Stimulated activated CD4-positive, alpha-beta T cell treated with anti-CD3 and anti-CD28 coated beads, Interleukin-12 subunit alpha, Interleukin-12 subunit beta, amount 100 ng/mL, for 48 hours (primary cell): ENCODE measurements at regions not wholly inside any gene's neighbourhood (a gene's known extent, or its start where the extent isn't known, plus 50 kb on each side); places are given as distances from the start of the nearest gene placed in this dataset.
"Not testable (repeated sequence)": the region's sequence is repeated elsewhere in the genome, so short reads cannot be mapped to it uniquely, and the experiment has no call there.

Experiments
- DNase-seq, 3 donors: peaks; one replicate each; pipeline ENCODE4 v3.0.0-alpha.2; 2020; ENCODE audit warnings: low read depth in 2 of 3, low spot score in 1 of 3

DNA sequence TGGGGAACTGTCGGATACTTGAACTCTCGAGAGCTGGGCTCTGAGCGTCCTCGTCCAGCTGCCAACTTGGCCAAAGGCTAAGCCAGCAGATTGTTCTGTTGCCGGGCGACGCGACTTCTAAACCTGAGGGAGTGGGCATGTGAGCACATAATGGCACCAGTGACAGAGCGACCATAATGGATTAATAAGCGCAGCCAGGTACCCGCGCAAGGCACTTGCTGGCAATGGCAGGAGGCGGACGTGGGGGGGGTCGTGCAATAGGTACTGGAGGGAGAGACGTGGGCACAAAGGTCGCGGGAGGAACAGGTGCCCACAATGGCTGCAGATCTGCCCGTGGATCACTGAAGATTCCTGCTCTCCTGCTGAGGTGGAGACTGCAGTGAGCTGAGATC is 1368.7 kb downstream of the CDH12 start:
- DNase-seq = not testable (repeated sequence)

DNA sequence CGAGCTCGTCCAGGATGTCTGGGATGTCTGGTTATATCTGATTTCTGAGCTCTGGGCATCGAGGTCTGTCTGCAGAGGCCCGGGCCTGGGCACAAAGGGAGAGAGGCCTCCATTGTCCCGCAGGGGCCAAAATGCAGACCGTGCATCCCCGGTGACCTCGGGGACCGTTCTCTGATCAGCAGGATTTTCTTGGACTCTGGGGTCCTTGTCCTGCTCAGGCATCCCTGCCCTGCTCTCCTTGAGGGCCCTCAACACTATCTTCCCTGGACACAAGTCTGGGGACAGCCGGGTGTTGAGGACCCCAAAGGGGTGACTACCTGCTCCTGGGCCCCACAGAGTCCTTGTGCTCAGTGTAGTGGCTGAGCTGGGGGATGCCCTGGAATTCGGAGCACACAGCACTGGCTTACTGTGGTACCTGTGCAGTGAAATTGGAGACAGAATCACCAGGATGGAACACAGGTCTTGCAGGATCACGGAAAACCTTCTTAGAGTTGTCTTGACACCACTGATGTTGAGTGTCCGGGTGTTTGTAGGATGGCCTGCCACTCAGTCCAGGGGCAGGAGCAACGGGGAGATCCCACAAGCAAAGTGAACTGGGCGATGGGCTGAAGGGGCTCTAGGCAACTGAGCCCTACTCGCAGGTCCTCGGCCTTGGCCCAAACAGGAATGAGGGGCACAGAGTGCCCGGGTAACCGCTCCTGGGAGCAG is 1369.2 kb downstream of the CDH12 start:
- DNase-seq = not testable (repeated sequence)

DNA sequence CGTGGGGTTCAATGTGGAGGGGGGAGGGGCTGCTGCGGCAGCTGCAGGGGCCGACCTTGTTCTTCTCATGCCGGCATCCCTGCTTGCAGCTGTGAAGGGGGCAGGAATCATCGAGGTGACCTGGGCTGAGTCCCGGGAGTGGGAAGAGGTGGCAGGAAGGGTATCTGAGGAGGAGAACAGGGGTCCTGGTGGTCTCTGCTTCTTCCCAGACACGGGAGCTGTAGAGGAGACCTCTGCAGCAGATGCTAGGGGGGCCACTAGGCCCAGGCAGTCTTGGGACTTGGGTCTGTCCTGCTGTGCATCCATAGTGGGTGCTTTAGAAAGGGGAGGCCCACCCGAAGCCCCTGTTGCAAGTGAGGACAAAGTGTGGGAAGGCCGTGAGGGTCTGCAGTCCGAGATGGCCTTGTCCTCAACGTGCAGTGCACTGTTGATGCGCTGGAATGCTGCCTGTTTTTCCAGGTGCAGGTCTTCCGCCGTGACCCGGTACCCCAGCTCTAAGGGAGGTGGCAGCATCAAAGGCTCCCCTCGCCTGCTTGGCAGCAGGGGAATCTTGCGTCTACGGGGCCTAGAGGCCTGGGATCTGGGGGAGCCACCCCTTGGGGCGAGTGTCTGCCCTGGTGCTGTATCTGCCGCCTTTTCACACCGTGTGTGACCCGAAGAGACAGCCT is 1370.0 kb downstream of the CDH12 start:
- DNase-seq = not testable (repeated sequence)

DNA sequence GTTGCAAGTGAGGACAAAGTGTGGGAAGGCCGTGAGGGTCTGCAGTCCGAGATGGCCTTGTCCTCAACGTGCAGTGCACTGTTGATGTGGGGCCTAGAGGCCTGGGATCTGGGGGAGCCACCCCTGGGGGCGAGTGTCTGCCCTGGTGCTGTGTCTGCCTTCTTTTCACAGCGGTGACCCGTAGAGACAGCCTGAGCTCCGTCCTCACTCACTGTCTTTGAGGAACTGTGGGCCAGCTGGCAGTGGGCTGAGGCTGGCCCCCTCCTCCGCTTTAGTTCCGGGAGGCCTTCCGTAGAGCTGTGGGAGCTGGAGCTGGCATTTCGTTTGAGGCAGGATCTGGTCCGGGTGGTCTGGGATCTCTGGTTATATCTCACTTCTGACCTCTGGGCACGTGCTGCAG is 1370.6 kb downstream of the CDH12 start:
- not testable (repeated sequence) for DNase-seq

DNA sequence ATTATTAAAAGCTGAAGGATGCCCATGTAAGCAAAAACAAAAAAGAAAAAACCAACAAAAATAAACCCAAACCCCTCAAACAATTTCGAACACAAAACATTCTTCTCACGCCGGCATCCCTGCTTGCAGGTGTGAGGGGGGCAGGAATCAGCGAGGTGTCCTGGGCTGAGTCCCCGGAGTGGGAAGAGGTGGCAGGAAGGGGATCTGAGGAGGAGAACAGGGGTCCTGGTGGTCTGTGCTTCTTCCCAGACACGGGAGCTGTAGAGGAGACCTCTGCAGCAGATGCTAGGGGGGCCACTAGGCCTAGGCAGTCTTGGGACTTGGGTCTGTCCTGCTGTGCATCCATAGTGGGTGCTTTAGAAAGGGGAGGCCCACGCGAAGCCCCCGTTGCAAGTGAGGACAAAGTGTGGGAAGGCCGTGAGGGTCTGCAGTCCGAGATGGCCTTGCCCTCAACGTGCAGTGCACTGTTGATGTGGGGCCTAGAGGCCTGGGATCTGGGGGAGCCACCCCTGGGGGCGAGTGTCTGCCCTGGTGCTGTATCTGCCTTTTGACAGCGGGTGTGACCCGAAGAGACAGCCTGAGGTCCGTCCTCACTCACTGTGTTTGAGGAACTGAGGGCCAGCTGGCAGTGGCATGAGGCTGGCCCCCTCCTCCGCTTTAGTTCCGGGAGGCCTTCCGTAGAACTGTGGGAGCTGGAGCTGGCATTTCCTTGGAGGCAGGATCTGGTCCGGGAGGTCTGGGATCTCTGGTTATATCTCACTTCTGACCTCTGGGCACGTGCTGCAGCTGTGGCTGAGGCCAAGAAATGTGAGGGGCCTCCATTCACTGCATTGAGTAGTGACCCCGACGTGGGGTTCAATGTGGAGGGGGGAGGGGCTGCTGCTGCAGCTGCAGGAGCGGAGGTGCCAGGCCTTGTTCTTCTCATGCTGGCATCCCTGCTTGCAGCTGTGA is 1371.5 kb downstream of the CDH12 start:
- not testable (repeated sequence) for DNase-seq

DNA sequence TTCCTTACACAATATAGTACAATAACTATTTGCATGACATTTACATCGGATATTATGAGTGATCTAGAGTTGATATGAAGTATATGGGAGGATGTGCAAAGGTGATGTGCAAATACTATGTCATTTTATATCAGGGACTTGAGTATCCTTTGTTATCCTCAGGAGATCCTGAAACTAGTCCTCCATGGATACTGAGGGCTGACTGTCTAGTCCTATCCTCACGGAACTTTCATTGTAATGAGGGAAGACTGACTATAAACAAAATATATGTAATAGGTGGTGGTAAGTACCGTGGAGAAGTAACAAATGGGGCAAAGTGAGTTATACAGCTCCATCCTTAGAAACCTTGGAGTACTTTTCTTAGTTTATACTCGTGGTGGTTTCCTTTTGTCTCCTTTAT is 1373.1 kb downstream of the CDH12 start:
- DNase-seq = not testable (repeated sequence)

DNA sequence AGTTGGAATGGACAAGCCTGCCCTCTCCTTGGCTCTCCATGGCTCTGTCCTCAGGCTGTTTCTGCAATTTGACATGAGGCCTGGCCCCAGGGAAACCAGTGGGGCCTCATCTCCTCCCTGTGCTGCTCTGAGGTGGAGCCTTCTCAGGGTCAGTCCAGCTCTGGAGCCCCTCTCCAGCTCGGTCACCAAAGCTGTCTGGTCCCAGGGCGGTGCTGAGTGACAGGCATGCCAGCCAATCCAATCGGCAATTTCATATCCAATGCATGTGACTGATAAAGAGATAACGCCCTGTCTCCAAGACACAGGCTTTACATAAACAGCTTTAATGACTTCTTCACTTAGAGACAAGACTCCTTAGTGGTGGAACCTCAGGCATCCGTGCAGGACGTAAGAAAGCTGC is 1379.2 kb downstream of the CDH12 start:
- DNase-seq = not testable (repeated sequence)

DNA sequence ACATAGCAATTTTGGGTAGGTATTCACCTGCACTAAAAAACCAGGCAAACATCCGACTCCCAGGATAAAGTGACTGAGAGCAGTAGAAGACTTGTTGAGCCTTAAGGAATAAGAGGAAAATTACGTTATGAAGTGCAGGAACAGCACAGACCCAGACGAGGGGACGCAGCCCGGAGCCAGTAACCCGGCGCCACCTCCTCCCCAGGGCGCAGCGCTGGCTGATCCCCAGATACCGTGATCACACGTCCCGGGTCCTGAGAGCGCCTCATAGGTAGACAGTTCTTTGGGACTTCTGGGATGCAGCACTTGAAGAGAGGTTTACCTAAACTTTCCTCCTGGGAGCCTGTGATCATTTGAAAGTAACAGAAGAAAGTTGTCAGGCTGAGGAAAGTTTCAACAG is 1379.7 kb downstream of the CDH12 start:
- DNase-seq = not testable (repeated sequence)

DNA sequence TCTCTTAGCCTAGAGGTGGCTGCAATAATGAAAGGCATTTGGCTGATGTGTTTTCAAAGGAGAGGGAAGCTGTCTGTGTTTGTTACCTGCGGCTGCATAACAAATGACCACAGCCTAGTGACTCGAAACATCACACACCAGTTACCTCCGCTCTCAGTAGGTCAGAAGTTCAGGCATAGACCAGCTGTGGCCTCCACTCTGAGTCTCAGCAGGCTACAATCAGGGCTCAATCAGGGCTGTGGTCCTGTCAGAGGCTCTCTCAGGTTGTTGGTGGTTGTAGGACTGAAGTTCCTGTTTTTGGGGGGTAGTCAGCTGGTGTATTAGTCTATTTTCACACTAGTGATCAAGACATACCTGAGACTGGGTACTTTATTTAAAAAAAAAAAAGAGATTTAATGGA is 1381.5 kb downstream of the CDH12 start:
- DNase-seq = not testable (repeated sequence)

DNA sequence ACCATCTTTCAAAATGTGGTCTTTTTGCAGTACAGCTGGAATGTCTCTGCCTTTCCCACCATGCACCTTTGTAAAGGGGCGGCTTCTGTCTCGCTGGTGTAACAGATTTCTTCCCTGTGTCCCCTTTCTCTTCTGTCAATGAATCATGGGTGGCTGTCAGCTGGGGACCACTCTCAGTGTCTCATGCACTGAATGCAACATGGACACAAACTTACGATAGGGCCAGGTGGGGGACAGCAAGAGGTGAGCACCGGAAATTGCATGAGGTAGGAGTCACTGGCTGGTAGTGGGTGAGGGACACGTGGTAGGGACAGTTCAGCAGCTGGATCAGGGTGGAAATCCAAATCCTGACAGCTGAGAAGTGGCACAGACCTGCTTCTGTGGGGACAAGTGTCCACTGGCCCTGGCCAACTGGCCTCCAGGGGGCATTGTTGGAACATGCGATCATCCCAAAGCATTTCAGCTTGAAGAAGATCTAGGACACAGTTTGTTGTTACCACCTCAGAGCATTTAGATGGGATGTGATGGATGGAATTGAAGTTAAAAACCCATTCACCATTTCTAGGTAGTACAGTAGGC is 1383.5 kb downstream of the CDH12 start:
- not testable (repeated sequence) for DNase-seq

DNA sequence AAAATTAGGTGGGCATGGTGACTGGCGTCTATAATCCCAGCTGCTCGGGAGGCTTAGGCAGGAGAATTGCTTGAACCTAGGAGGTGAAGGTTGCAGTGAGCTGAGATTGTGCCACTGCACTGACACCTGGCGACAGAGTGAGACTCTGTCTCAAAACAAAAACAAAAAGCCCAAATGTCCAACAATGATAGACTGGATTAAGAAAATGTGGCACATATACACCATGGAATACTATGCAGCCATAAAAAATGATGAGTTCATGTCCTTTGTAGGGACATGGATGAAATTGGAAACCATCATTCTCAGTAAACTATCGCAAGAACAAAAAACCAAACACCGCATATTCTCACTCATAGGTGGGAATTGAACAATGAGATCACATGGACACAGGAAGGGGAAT is 1385.6 kb downstream of the CDH12 start:
- not testable (repeated sequence) for DNase-seq

DNA sequence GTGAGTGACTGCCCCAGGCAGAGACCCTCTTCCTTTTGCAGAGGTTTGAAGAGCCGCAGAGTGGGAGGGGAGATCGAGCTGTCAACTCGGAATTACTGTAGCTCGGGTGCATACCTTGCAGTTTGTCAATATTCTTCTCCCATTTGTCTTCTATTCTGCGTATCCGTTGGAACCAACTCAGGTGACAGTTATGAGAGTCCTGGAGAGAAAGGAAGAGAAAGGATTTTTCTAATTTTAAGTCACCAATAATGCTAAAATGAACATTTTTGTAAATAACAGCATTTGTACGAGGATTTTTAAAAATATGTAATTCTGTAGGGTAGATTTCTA is 1393.4 kb downstream of the CDH12 start:
- not testable (repeated sequence) for DNase-seq

DNA sequence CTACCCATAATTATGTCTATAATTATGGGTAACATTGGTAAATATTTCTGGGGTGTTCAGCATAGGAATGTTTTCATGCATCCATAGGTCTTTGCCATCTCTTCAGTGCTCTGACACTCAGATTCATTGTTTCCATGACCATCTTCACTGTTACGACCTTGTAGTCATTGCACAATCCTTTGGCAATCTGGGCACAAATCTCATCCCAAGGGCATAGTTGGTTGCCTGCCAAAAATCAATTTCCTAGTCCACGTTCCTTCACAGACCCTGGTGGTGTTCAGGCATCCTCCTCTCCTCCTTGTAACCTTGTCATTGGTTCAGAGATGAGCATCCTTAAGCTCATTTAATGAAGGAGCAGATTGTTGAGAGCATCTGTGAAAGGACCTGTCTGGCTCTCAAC is 1400.7 kb downstream of the CDH12 start:
- DNase-seq = no peak

DNA sequence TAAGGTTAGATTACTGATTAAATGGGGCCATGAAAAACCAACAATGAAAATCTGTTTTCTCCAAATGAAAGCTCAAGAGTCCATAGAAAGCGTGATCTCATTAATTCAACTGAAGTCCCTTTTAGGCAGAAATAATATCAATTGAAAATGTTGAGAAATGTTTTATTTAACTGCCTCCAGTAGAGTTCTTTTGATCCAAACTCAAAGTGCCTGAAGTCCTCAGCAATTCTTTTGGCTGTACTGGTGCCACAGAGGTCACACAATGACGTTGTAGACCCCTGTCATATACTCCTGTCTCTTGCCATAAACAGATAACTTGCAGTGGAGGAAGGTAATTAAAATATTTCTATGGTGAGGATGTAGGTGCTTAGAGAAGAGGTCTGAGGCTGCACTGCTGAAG is 1420.5 kb downstream of the CDH12 start:
- no peak for DNase-seq

DNA sequence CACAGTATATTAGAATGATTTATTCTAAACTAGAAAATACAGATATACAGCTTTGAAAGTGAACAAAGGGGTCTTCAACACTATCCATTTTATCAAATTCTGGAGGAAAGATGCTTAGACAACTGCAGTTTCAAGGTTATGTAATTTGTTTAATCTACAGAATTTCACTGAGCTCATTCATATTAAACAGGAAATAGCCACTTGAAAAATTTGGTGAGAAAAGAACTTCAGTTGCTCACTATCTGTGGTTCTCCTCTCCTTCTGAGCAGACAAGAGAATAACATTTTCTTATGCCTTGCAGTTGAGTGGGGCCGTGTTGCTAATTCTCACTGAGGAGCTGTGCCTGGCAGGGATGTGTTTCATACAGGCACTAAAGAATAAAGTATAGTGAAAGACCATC is 1428.2 kb downstream of the CDH12 start:
- DNase-seq = no peak

DNA sequence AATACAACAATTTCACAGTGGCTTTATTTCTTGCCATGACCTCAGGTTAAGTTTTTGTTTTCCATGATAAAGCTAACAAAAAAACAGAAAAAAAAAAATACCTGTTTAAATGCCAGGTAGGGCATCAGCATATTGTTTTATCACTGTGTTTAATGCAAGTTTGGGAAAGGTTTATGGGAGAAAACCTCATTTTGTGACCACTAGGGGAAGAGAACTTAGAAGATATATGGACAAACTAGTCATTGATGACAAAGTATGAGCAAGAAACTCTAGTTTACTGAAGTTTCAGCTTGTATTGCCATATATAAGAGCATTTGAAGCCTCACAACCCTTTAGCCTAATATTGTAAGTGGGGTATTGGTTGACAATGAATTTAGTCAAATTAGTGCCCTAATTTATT is 1431.4 kb upstream of the CDH18 start:
- DNase-seq = no peak

DNA sequence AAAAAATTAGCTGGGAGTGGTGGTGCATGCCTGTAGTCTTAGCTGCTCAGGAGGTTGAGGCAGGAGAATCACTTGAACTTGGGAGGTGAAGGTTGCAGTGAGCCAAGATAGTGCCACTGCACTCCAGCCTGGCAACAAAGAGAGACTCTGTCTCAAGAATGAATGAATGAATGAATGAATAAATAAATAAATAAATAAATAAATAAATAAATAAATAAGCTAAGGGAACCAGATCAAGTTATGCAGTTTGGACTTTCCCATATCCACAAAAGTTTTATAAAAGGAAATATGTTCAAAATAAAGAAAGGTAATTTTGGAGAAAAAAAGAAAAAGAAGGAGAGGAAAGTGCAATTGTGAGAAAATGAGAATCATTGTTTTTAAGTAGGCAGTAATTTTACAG is 1414.1 kb upstream of the CDH18 start:
- DNase-seq = not testable (repeated sequence)

DNA sequence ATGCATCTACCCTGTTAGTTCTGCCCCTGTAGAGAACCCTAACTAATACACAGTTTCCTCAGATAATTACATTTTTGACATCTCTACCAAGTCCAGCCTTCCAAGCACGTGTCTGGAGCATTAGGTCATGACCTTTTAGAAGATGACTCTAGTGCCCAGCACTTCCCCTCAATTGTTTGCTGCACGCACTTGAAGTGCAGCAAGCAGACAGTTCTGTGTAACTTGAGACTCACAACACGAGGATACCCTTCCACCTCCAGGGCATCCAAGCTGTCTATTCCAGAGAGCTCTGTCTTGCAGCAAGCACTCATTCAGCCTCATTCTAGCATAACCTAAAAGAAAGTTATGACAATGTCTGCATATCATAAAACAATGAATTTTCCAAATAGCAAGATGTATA is 1410.5 kb upstream of the CDH18 start:
- no peak for DNase-seq

DNA sequence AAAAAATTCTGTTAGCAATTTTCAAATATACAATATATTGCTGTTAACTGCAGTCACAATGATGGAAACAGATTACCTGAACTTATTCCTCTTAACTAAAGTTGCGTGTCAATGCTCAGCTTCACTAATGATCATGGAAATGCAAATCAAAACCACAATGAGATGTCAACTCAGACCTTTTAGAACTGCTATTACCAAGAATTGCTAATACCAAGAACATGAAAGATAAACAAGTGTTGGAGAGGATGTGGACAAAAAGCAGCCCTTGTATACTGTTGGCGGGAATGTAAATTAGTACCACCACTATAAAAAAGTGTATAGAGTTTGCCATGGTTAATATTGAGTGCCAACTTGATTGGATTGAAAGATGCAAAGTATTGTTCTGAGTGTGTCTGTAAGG is 1409.7 kb upstream of the CDH18 start:
- no peak for DNase-seq

DNA sequence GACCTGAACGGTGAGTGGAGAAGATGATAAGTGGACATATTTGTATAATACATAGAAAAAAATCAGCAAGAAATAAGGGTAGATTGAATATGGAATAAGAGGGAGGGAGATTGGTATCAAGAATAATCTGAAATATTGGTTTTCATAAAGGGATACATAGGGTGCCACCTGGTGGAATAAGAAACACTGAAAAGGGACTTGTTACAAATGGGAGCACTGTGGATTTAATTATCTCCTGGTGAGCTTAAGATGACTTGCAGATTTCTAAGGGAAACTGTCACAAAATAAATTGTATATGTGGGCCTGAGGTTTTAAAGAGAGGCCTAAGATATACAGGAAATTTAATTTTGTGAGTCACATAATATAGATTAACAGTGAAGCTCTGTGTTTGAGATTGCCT is 1403.5 kb upstream of the CDH18 start:
- no peak for DNase-seq

DNA sequence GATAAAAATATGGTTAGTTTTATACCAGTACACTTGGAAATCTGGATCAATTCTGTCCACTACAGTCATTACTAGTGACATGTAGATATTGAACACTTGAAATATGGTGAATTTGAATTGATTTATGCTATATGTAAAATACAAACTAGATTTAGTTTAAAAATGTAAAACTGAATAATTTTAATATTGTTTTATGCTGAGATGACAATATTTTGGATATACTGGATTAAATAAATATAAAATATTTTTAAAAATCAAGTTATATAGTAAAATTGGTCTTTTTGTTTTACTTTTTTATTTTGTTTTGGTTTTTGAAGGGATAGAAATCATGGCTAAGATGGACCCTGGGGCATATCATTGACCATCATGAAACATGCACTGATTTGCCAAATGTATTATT is 1372.8 kb upstream of the CDH18 start:
- DNase-seq = not testable (repeated sequence)

DNA sequence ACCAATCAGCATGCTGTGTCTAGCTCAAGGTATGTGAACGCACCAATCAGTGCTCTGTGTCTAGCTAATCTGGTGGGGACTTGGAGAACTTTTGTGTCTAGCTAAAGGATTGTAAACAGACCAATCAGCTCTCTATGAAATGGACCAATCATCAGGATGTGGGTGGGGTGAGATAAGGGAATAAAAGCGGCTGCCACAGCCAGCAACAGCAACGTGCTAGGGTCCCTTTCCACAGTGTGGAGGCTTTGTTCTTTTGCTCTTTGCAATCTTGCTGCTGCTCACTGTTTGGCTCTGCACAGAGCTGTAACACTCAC is 1353.9 kb upstream of the CDH18 start:
- peak in 1 of 3 donors; percentile 2 for DNase-seq
